ENCODE measurements at regions not wholly inside any gene's neighbourhood (a gene's known extent, or its start where the extent isn't known, plus 50 kb on each side); places are given as distances from the start of the nearest gene placed in this dataset.

DNA sequence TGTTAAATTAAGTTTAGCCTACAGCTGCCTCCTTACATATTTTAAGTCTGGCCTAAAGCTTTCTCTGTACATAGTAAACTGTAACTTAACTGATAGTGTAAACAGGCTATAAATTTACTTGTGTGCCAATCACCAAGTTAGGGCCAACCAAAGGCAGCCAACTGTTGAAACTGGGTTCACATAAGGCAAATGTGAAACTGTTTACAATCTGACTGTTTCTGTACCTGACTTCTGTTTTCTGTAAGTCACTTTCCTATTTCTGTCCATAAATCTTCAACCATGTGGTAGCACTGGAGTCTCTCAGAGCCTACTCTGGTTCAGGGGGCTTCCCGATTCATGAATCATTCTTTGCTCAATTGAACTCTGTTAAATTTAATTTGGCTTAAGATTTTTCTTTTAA, 103.1 kb downstream of the RAP2A start:
- no CpG with 5 or more reads among the region's 1 CpG for WGBS (ENCODE audit: extremely low coverage, insufficient coverage, insufficient read length)

GRCh38 chr13:97538203-97538602, 104.2 kb downstream of the RAP2A start:
- Histone ChIP-seq H4K91ac (ENCODE audit: low read depth, low read length) (no peak overlapping the region), H3K79me2 (ENCODE audit: control insufficient read depth, insufficient read depth, low read length, poor library complexity) (no peaks in the 10 kb centered on the region), H3K4ac (ENCODE audit: low read depth, low read length) (no peak overlapping the region), H3K23ac (ENCODE audit: low read length) (no peak overlapping the region), H4K8ac (ENCODE audit: low read depth, low read length) (no peak overlapping the region), H2BK120ac (ENCODE audit: insufficient read depth, low read length, poor library complexity) (no peak overlapping the region), H2AK5ac (ENCODE audit: low read length) (no peak overlapping the region), H2BK5ac (ENCODE audit: low read depth, low read length, poor library complexity) (no peak overlapping the region), H3K18ac (ENCODE audit: low read length) (no peak overlapping the region), H3K4me1 (ENCODE audit: control insufficient read depth in 1 of 2, insufficient read depth in 2 of 2, low read length in 2 of 2) (no peaks in the 10 kb centered on the region), H4K12ac (ENCODE audit: low read depth, low read length) (no peak overlapping the region), H3K27ac (ENCODE audit: low read depth, low read length) (no peak overlapping the region), H3K4me3 (ENCODE audit: low read depth, low read length) (no peak overlapping the region), H3K36me3 (ENCODE audit: control insufficient read depth in 1 of 2, insufficient read depth in 2 of 2, low read length in 2 of 2) (no peaks in the 10 kb centered on the region), H3K4me2 (ENCODE audit: low read length) (no peak overlapping the region), H3K9ac (ENCODE audit: low read length) (no peak overlapping the region), H2AFZ (ENCODE audit: insufficient read depth, low read length, poor library complexity) (no peak overlapping the region), H3K14ac (ENCODE audit: low read length) (no peak overlapping the region), H2BK12ac (ENCODE audit: low read length) (no peak overlapping the region), H3K27me3 (ENCODE audit: insufficient read depth, low read length) (no peaks in the 10 kb centered on the region), H3K9me3 (ENCODE audit: insufficient read depth, low read depth, low read length) (no peaks in the 10 kb centered on the region), H3K79me1 (ENCODE audit: low read length) (no peaks in the 10 kb centered on the region)
- DNase-seq = peak; percentile 74 to 88
- WGBS (ENCODE audit: extremely low coverage, insufficient coverage, insufficient read length) = no CpG with 5 or more reads among the region's 2 CpGs

More for the DNA sequence above, 103.1 kb downstream of the RAP2A start:
- H3K79me1 ChIP-seq (ENCODE audit: low read length) = no peaks in the 10 kb centered on the region
- no peaks in the 10 kb centered on the region for H3K4me1 ChIP-seq (ENCODE audit: control insufficient read depth in 1 of 2, insufficient read depth in 2 of 2, low read length in 2 of 2)
- no peak overlapping the region for H3K4me3 ChIP-seq (ENCODE audit: low read depth, low read length)
- H3K14ac ChIP-seq (ENCODE audit: low read length) = no peak overlapping the region
- H3K79me2 ChIP-seq (ENCODE audit: control insufficient read depth, insufficient read depth, low read length, poor library complexity) = no peaks in the 10 kb centered on the region
- H3K9me3 ChIP-seq (ENCODE audit: insufficient read depth, low read depth, low read length) = no peaks in the 10 kb centered on the region
- H3K9ac ChIP-seq (ENCODE audit: low read length) = no peak overlapping the region
- H4K8ac ChIP-seq (ENCODE audit: low read depth, low read length) = no peak overlapping the region
- no peaks in the 10 kb centered on the region for H3K36me3 ChIP-seq (ENCODE audit: control insufficient read depth in 1 of 2, insufficient read depth in 2 of 2, low read length in 2 of 2)
- no peak overlapping the region for H3K18ac ChIP-seq (ENCODE audit: low read length)
- H2AFZ ChIP-seq (ENCODE audit: insufficient read depth, low read length, poor library complexity) = no peak overlapping the region
- H2AK5ac ChIP-seq (ENCODE audit: low read length) = no peak overlapping the region
- no peak overlapping the region for H3K4ac ChIP-seq (ENCODE audit: low read depth, low read length)
- no peak overlapping the region for H3K27ac ChIP-seq (ENCODE audit: low read depth, low read length)
- no peak overlapping the region for H2BK120ac ChIP-seq (ENCODE audit: insufficient read depth, low read length, poor library complexity)
- no peak overlapping the region for H4K91ac ChIP-seq (ENCODE audit: low read depth, low read length)
- H2BK12ac ChIP-seq (ENCODE audit: low read length) = no peak overlapping the region
- no peak for DNase-seq
- no peak overlapping the region for H2BK5ac ChIP-seq (ENCODE audit: low read depth, low read length, poor library complexity)
- no peak overlapping the region for H4K12ac ChIP-seq (ENCODE audit: low read depth, low read length)
- no peaks in the 10 kb centered on the region for H3K27me3 ChIP-seq (ENCODE audit: insufficient read depth, low read length)
- no peak overlapping the region for H3K4me2 ChIP-seq (ENCODE audit: low read length)
- no peak overlapping the region for H3K23ac ChIP-seq (ENCODE audit: low read length)

DNA sequence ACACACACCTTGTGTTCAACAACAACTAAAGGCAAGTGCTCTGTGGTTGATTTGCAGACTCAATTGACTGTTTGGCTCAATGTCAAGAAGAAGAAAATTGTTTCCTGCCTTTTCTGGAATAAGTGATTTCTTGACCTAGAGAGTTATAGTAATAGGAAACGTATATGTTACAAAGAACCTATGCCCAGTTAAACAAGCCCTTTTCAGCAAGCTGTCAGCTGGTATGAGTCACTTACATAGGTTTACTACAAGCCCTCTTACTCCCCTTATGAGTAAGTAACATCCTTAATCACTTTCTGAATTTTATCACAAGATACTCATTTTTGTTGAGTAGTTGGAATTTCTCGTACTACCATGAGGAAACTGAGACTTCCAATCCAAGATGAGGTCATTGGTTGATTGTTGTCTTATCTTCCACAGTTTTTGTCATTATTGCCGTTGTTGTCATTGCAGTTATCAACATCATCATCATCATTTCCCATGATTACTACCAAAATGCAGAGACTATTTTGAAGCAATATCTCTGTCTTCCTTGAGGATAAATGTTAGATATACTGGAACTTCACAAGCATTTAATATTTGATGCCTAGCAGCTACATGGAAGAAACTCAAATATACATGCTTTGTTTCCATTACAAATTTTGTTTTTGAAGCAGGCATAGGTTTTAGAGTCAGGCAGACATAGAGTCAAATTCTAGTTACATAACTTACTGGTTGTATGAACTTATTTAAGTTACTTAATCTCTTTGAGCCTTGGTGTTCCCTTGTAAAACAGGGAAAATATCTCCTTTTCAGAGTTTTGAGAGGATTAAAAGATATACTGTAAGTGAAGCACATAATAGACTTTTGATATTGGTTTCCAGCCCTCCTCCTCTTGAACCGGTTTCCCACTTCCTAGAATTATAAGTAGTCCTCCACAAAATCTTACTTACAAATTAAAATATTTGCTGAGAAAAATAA, 106.0 kb downstream of the RAP2A start:
- Histone ChIP-seq H2BK12ac (ENCODE audit: low read length) (no peak overlapping the region), H3K36me3 (ENCODE audit: control insufficient read depth in 1 of 2, insufficient read depth in 2 of 2, low read length in 2 of 2) (no peaks in the 10 kb centered on the region), H3K27ac (ENCODE audit: low read depth, low read length) (no peak overlapping the region), H3K9me3 (ENCODE audit: insufficient read depth, low read depth, low read length) (no peaks in the 10 kb centered on the region), H3K79me1 (ENCODE audit: low read length) (no peaks in the 10 kb centered on the region), H2BK5ac (ENCODE audit: low read depth, low read length, poor library complexity) (no peak overlapping the region), H2AFZ (ENCODE audit: insufficient read depth, low read length, poor library complexity) (no peak overlapping the region), H3K4me2 (ENCODE audit: low read length) (no peak overlapping the region), H4K8ac (ENCODE audit: low read depth, low read length) (no peak overlapping the region), H3K79me2 (ENCODE audit: control insufficient read depth, insufficient read depth, low read length, poor library complexity) (no peaks in the 10 kb centered on the region), H3K18ac (ENCODE audit: low read length) (no peak overlapping the region), H2AK5ac (ENCODE audit: low read length) (no peak overlapping the region), H3K4ac (ENCODE audit: low read depth, low read length) (no peak overlapping the region), H4K91ac (ENCODE audit: low read depth, low read length) (no peak overlapping the region), H4K12ac (ENCODE audit: low read depth, low read length) (no peak overlapping the region), H3K14ac (ENCODE audit: low read length) (no peak overlapping the region), H3K23ac (ENCODE audit: low read length) (no peak overlapping the region), H3K4me3 (ENCODE audit: low read depth, low read length) (no peak overlapping the region), H3K27me3 (ENCODE audit: insufficient read depth, low read length) (no peaks in the 10 kb centered on the region), H3K9ac (ENCODE audit: low read length) (no peak overlapping the region), H2BK120ac (ENCODE audit: insufficient read depth, low read length, poor library complexity) (no peak overlapping the region), H3K4me1 (ENCODE audit: control insufficient read depth in 1 of 2, insufficient read depth in 2 of 2, low read length in 2 of 2) (no peaks in the 10 kb centered on the region)
- peak; percentile 33 to 93 for DNase-seq
- WGBS (ENCODE audit: extremely low coverage, insufficient coverage, insufficient read length) = no CpG with 5 or more reads among the region's 4 CpGs

DNA sequence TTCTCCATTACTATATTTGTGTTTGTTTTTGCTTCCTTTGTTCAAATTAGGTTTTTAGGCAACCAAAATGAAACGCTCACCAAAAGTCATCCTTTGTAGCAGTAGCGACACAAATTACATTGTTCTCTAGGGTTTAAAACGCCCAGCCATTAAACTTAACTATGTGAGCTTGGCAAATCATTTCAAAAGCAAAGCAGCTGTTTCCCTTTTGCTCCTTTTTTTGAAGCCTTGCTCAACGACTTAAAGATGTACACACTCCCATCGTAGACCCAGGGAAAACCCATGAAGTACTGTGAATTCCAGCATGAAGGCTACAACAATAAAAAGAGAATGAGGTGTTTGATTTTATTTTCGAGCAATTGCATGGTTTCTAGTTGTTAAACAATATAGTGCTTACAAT, 106.7 kb downstream of the RAP2A start:
- no peak overlapping the region for H4K8ac ChIP-seq (ENCODE audit: low read depth, low read length)
- no peaks in the 10 kb centered on the region for H3K9me3 ChIP-seq (ENCODE audit: insufficient read depth, low read depth, low read length)
- WGBS (ENCODE audit: extremely low coverage, insufficient coverage, insufficient read length) = no CpG with 5 or more reads among the region's 6 CpGs
- H4K91ac ChIP-seq (ENCODE audit: low read depth, low read length) = no peak overlapping the region
- no peak overlapping the region for H4K12ac ChIP-seq (ENCODE audit: low read depth, low read length)
- DNase-seq = peak in 1 of 2 donors; percentile 15
- H2BK5ac ChIP-seq (ENCODE audit: low read depth, low read length, poor library complexity) = no peak overlapping the region
- H3K27ac ChIP-seq (ENCODE audit: low read depth, low read length) = no peak overlapping the region
- H3K4me3 ChIP-seq (ENCODE audit: low read depth, low read length) = no peak overlapping the region
- no peaks in the 10 kb centered on the region for H3K79me2 ChIP-seq (ENCODE audit: control insufficient read depth, insufficient read depth, low read length, poor library complexity)
- no peaks in the 10 kb centered on the region for H3K27me3 ChIP-seq (ENCODE audit: insufficient read depth, low read length)
- no peak overlapping the region for H2AFZ ChIP-seq (ENCODE audit: insufficient read depth, low read length, poor library complexity)
- H2BK120ac ChIP-seq (ENCODE audit: insufficient read depth, low read length, poor library complexity) = no peak overlapping the region
- no peak overlapping the region for H3K4ac ChIP-seq (ENCODE audit: low read depth, low read length)
- H3K79me1 ChIP-seq (ENCODE audit: low read length) = no peaks in the 10 kb centered on the region
- no peaks in the 10 kb centered on the region for H3K36me3 ChIP-seq (ENCODE audit: control insufficient read depth in 1 of 2, insufficient read depth in 2 of 2, low read length in 2 of 2)
- H3K9ac ChIP-seq (ENCODE audit: low read length) = no peak overlapping the region
- H3K23ac ChIP-seq (ENCODE audit: low read length) = no peak overlapping the region
- no peak overlapping the region for H2AK5ac ChIP-seq (ENCODE audit: low read length)
- H3K4me1 ChIP-seq (ENCODE audit: control insufficient read depth in 1 of 2, insufficient read depth in 2 of 2, low read length in 2 of 2) = no peaks in the 10 kb centered on the region
- H2BK12ac ChIP-seq (ENCODE audit: low read length) = no peak overlapping the region
- H3K4me2 ChIP-seq (ENCODE audit: low read length) = no peak overlapping the region
- H3K18ac ChIP-seq (ENCODE audit: low read length) = no peak overlapping the region
- H3K14ac ChIP-seq (ENCODE audit: low read length) = no peak overlapping the region
